H9 (cell line): ENCODE measurements at regions not wholly inside any gene's neighbourhood (a gene's known extent, or its start where the extent isn't known, plus 50 kb on each side); places are given as distances from the start of the nearest gene placed in this dataset.

ENCODE experiments used
- DNase-seq: peaks from one replicate; pipeline ENCODE4 v3.0.0-alpha.2; 2017
- H2AFZ ChIP-seq: one replicate; pipeline ENCODE4 v1.6.1; 2013; ENCODE audit warnings: mild to moderate bottlenecking, low read length, control low read depth, moderate library complexity
- H2AK5ac ChIP-seq: 2 replicates; pipeline ENCODE4 v1.6.1; 2013; ENCODE audit warnings: low read length, control low read depth, mixed read lengths; ENCODE audit not compliant: insufficient read length
- H2BK120ac ChIP-seq: one replicate; pipeline ENCODE4 v1.6.1; 2013; ENCODE audit warnings: low read depth, mild to moderate bottlenecking, low read length, control low read depth, inconsistent platforms; ENCODE audit not compliant: poor library complexity, severe bottlenecking
- H2BK12ac ChIP-seq: 2 replicates; pipeline ENCODE4 v1.6.1; 2013; ENCODE audit warnings: low read length, control low read depth, mixed read lengths, low read depth; ENCODE audit not compliant: insufficient read length
- H2BK15ac ChIP-seq: 2 replicates; pipeline ENCODE4 v1.6.1; 2013; ENCODE audit warnings: low read depth, low read length, control low read depth
- H2BK20ac ChIP-seq: one replicate; pipeline ENCODE4 v1.6.1; 2013; ENCODE audit warnings: low read depth, mild to moderate bottlenecking, low read length, control low read depth, inconsistent platforms; ENCODE audit not compliant: poor library complexity, severe bottlenecking
- H2BK5ac ChIP-seq: 2 replicates; pipeline ENCODE4 v1.6.1; 2013; ENCODE audit warnings: low read length, control low read depth, mixed read lengths; ENCODE audit not compliant: insufficient read length
- H3K14ac ChIP-seq: 2 replicates; pipeline ENCODE4 v1.6.1; 2013; ENCODE audit warnings: low read length, control low read depth; ENCODE audit not compliant: insufficient read depth
- H3K18ac ChIP-seq: 2 replicates; pipeline ENCODE4 v1.6.1; 2013; ENCODE audit warnings: low read depth, mild to moderate bottlenecking, mixed read lengths, low read length, control low read depth; ENCODE audit not compliant: insufficient read length
- H3K23ac ChIP-seq: 2 replicates; pipeline ENCODE4 v1.6.1; 2013; ENCODE audit warnings: low read length, control low read depth, mixed read lengths, low read depth; ENCODE audit not compliant: insufficient read length
- H3K23me2 ChIP-seq: 2 replicates; pipeline ENCODE4 v1.6.1; 2013; ENCODE audit warnings: low read depth, mild to moderate bottlenecking, mixed read lengths, low read length, control low read depth; ENCODE audit not compliant: insufficient read length, poor library complexity, severe bottlenecking
- H3K27ac ChIP-seq: 2 replicates; pipeline ENCODE4 v1.5.1; 2013; ENCODE audit warnings: low read length, control low read depth, mixed read lengths, low read depth; ENCODE audit not compliant: insufficient read length
- H3K27me3 ChIP-seq: 2 replicates; pipeline ENCODE4 v1.6.1; 2013; ENCODE audit warnings: low read length, control low read depth, inconsistent platforms; ENCODE audit not compliant: insufficient read depth
- H3K4ac ChIP-seq: 2 replicates; pipeline ENCODE4 v1.6.1; 2013; ENCODE audit warnings: low read depth, mild to moderate bottlenecking, control low read depth, inconsistent platforms, low read length, moderate library complexity
- H3K4me1 ChIP-seq: 2 replicates; pipeline ENCODE4 v1.6.1; 2013; ENCODE audit warnings: low read length, control low read depth, inconsistent platforms; ENCODE audit not compliant: insufficient read depth
- H3K4me2 ChIP-seq: 2 replicates; pipeline ENCODE4 v1.6.1; 2013; ENCODE audit warnings: low read length, control low read depth, mixed read lengths; ENCODE audit not compliant: insufficient read length, insufficient read depth
- H3K56ac ChIP-seq: 2 replicates; pipeline ENCODE4 v1.6.1; 2013; ENCODE audit warnings: low read depth, mild to moderate bottlenecking, mixed read lengths, low read length, control low read depth; ENCODE audit not compliant: insufficient read length
- H3K79me1 ChIP-seq: 2 replicates; pipeline ENCODE4 v1.6.1; 2013; ENCODE audit warnings: low read depth, mild to moderate bottlenecking, moderate library complexity, low read length, control low read depth, inconsistent platforms; ENCODE audit not compliant: insufficient read depth, poor library complexity, severe bottlenecking
- H3K79me2 ChIP-seq: 2 replicates; pipeline ENCODE4 v1.6.1; 2013; ENCODE audit warnings: low read length, control low read depth, inconsistent platforms; ENCODE audit not compliant: insufficient read depth
- H3K9ac ChIP-seq: 2 replicates; pipeline ENCODE4 v1.6.1; 2013; ENCODE audit warnings: low read length, control low read depth, mixed read lengths; ENCODE audit not compliant: insufficient read length; ENCODE audit errors: extremely low read depth
- H3K9me3 ChIP-seq: one replicate; pipeline ENCODE4 v1.6.1; 2013; ENCODE audit warnings: low read depth, low read length, inconsistent platforms; ENCODE audit not compliant: control insufficient read depth
- H3T11ph ChIP-seq: one replicate; pipeline ENCODE4 v1.6.1; 2013; ENCODE audit warnings: mild to moderate bottlenecking, low read length, control low read depth, inconsistent platforms
- H4K20me1 ChIP-seq: one replicate; pipeline ENCODE4 v1.6.1; 2013; ENCODE audit not compliant: control insufficient read depth, insufficient read length, insufficient read depth
- H4K5ac ChIP-seq: 2 replicates; pipeline ENCODE4 v1.6.1; 2013; ENCODE audit warnings: low read depth, mild to moderate bottlenecking, mixed read lengths, low read length, control low read depth; ENCODE audit not compliant: insufficient read length
- H4K8ac ChIP-seq: replicated peaks from 2 replicates; pipeline ENCODE4 v1.6.1; 2013; ENCODE audit warnings: low read length, control low read depth, mixed read lengths, low read depth; ENCODE audit not compliant: insufficient read length
- H4K91ac ChIP-seq: 2 replicates; pipeline ENCODE4 v1.6.1; 2013; ENCODE audit warnings: low read depth, mild to moderate bottlenecking, moderate library complexity, mixed read lengths, low read length, control low read depth; ENCODE audit not compliant: insufficient read length
- H3K27ac Mint-ChIP-seq, 3 experiments: 2 replicates in 2 of 3; 3 replicates in 1 of 3; pipeline ENCODE4 v1.8.0; 2020 to 2021; ENCODE audit warnings: mixed read lengths in 3 of 3, mild to moderate bottlenecking in 1 of 3, moderate library complexity in 1 of 3
- H3K27me3 Mint-ChIP-seq: 2 replicates; pipeline ENCODE4 v1.8.0; 2021; ENCODE audit warnings: low read depth, mild to moderate bottlenecking, moderate library complexity, mixed read lengths
- H3K36me3 Mint-ChIP-seq, 3 experiments: 2 replicates in 2 of 3; 3 replicates in 1 of 3; pipeline ENCODE4 v1.8.0; 2020 to 2021; ENCODE audit warnings: low read depth in 3 of 3, mixed read lengths in 3 of 3; ENCODE audit not compliant: insufficient read depth in 1 of 3
- H3K4me1 Mint-ChIP-seq, 2 experiments: 2 replicates each; pipeline ENCODE4 v1.8.0; 2020; ENCODE audit warnings: mixed read lengths in 2 of 2
- H3K4me3 Mint-ChIP-seq, 2 experiments: 2 replicates in 1 of 2; 3 replicates in 1 of 2; pipeline ENCODE4 v1.8.0; 2020 to 2021; ENCODE audit warnings: mild to moderate bottlenecking in 2 of 2, mixed read lengths in 2 of 2, moderate library complexity in 1 of 2
- H3K9me3 Mint-ChIP-seq, 2 experiments: 2 replicates in 1 of 2; 3 replicates in 1 of 2; pipeline ENCODE4 v1.8.0; 2020; ENCODE audit warnings: mild to moderate bottlenecking in 2 of 2, mixed read lengths in 2 of 2, moderate library complexity in 1 of 2
- WGBS: extraction: QIAGEN DNeasy Blood & Tissue Kit; methylation state at CpG from one replicate; pipeline ENCODE4 v1.1.7; 2013; ENCODE audit warnings: missing lambda C conversion rate, low lambda C conversion rate, mixed read lengths; ENCODE audit not compliant: insufficient read length; ENCODE audit errors: extremely low coverage; 5-methylcytosine and 5-hydroxymethylcytosine counted together
- TF ChIP-seq, protein P1 (sequence below): fragments of 200-600 bp; sonication (generic); conservative IDR thresholded peaks from 3 replicates; pipeline ENCODE4 v1.8.0; 2021; ENCODE audit warnings: antibody characterized with exemption, mild to moderate bottlenecking

DNA sequence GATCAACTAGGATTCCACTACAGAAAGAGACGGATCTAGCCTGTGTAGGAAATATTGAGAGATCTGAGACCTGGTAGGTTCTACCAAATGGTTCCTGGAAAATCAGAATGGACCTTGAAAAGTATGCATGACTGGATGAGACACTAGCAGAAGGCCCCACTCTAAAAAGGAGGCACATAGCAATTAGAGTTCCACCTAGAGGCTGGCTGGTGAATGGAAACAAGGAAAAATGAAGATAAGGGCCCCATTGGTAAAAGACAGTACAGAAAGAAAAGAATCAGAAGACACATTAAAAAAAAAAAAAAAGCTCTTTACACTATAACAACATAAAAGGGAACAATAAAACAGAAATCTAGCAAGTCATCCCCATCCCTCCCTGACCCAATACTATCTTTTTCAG is 518.5 kb downstream of the NR2F1-AS1 start:
- Histone ChIP-seq H3K23me2 (no peaks in the 10 kb centered on the region), H3K14ac (no peak overlapping the region), H3K23ac (no peak overlapping the region), H3K79me1 (no peaks in the 10 kb centered on the region), H3K18ac (no peak overlapping the region), H2BK15ac (no peak overlapping the region), H3T11ph (no peak overlapping the region), H4K8ac (no peak overlapping the region), H3K27me3 (no peaks in the 10 kb centered on the region), H3K27ac (no peak overlapping the region), H2BK20ac (no peak overlapping the region), H3K56ac (no peak overlapping the region), H2AK5ac (no peak overlapping the region), H3K9me3 (no peaks in the 10 kb centered on the region), H2BK5ac (no peak overlapping the region), H3K4me2 (no peak overlapping the region), H3K4ac (no peak overlapping the region), H2BK12ac (no peak overlapping the region), H4K5ac (no peak overlapping the region), H2AFZ (no peak overlapping the region), H3K79me2 (no peaks in the 10 kb centered on the region), H4K20me1 (no peaks in the 10 kb centered on the region), H4K91ac (no peak overlapping the region), H3K4me1 (no peaks in the 10 kb centered on the region), H2BK120ac (no peak overlapping the region), H3K9ac (no peak overlapping the region)
- H3K4me1 Mint-ChIP-seq, result peaks cover 15 to 23% of the 10 kb centered on the region in 2 experiments
- no peak overlapping the region for H3K4me3 Mint-ChIP-seq
- H3K27ac Mint-ChIP-seq, result no peak overlapping the region
- peaks cover 0 to 1% (median 0%) of the 10 kb centered on the region in 3 experiments; a peak in 1 of 7 replicates for H3K36me3 Mint-ChIP-seq
- no peaks in the 10 kb centered on the region for H3K9me3 Mint-ChIP-seq
- H3K27me3 Mint-ChIP-seq, result no peaks in the 10 kb centered on the region
- no CpG with 5 or more reads among the region's 1 CpG for WGBS
- TF ChIP-seq, protein P1, sequence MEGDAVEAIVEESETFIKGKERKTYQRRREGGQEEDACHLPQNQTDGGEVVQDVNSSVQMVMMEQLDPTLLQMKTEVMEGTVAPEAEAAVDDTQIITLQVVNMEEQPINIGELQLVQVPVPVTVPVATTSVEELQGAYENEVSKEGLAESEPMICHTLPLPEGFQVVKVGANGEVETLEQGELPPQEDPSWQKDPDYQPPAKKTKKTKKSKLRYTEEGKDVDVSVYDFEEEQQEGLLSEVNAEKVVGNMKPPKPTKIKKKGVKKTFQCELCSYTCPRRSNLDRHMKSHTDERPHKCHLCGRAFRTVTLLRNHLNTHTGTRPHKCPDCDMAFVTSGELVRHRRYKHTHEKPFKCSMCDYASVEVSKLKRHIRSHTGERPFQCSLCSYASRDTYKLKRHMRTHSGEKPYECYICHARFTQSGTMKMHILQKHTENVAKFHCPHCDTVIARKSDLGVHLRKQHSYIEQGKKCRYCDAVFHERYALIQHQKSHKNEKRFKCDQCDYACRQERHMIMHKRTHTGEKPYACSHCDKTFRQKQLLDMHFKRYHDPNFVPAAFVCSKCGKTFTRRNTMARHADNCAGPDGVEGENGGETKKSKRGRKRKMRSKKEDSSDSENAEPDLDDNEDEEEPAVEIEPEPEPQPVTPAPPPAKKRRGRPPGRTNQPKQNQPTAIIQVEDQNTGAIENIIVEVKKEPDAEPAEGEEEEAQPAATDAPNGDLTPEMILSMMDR, result peak; percentile 54
- DNase-seq, result no peak
